C1 segment of cervical spinal cord (tissue), 14 donors: ENCODE measurements at regions not wholly inside any gene's neighbourhood (a gene's known extent, or its start where the extent isn't known, plus 50 kb on each side); places are given as distances from the start of the nearest gene placed in this dataset.
"Not testable (repeated sequence)": the region's sequence is repeated elsewhere in the genome, so short reads cannot be mapped to it uniquely, and the experiment has no call there.

Source experiments
- DNase-seq, 14 donors: peaks; one replicate each; lab custom pipeline; 2025; lab: John Stamatoyannopoulos, UW

DNA sequence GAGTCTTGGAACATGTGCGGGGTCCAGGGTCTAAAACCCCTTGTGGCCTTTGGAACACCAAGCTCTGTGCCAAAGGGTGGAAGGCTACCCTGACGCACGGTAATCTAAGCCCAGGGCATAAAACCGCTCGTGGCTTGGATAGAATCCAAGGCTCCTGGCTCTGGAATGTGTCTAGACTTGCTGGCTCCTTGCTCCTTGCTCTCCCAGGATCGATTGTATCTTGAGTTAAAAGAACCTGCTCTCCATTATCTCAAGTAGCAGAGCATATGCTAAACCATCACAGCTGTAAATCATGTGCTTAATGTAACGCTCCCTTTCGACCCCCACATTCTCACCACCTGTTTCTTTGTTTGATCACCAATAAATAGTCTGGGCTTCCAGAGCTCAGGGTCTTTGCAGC is 50.3 kb downstream of the TLCD4 start:
- DNase-seq, result not testable (repeated sequence)

DNA sequence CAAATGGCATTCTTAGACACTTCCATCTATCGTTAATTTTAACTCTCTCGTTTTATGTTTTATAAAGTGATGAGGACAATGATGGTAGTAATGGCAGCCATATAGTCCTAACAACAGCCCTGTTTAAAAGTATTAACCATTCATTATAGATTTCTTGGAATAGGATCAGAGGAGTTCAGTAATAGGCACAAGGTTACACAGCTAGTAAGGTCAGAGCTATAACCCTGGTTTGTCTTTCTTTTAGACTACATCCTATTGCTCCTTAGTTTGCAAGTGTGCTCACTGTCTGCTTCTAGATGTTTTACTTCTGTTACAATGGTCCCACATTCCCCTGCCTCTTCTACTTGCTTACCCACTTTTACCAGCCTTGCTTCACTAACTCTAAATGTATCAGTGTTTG is 50.9 kb downstream of the TLCD4 start:
- no peak for DNase-seq

DNA sequence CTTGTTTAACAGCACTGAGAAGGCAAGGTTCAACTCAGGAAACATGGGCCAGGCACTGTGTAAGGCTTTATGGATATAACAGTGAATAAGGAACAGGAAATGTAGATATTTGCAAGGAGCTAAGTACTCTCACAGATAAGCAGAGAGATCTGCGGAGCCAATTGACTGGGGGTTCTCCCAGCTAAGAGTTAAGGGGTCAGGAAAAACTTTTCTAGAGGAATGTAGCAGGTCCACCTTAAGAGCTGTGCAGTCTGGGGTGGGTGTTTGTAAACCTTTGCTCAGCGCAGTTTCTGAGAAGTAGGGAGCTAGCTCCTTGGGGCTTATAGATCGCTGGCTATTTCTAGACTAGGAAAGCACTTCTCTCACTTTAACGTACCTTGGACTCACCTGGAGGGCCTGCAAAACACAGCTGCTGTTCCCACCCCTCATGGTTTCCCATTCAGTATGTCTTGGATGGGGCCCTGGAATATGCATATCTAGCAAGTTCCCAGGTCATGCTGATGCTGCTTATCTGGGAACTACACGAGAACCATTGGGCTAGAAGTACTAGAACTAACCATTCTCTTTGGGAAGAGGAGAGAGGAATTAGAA is 51.7 kb downstream of the TLCD4 start:
- DNase-seq, result no peak

DNA sequence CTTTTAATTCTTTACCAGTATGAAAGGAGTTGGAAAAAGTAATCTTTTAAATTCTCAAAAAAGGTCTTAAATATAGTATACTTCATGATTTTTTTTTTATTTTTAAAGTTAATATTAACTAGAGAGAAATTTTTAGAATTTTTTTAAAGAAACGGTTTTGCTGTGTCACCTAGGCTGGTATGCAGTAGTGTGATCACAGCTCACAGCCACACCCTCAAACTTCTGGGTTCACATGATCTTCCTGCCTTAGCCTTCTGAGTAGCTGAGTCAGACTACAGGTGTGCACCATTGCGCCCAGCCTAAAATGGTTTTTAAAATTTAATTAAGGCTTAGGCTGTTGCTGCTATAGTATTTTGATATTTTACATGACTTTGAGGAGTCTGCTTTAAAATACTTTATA is 52.4 kb downstream of the TLCD4 start:
- DNase-seq, result no peak

GRCh38 chr1:95171270-95172245 is 54.4 kb downstream of the TLCD4 start:
- peak in 2 of 14 donors; percentile 9 to 91 for DNase-seq

DNA sequence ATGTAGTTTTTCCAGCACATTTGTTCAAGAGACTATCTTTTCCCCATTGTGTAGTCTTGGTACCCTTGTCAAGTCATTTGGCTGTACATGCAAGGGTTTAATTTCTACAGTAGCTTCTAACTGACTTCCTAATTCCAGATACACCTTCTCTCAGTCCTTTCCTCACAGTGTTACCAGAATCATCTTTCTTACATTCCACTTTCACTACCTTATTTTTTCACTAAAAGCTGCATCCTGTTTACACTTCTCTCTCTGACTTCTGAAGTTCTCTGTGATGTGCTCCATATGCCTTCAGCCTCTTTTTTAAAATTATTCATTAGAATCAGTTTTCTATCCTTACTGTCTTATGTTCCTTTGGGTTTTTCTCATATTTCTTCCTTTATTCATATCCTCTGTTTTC is 57.1 kb upstream of the RWDD3 start:
- DNase-seq, result no peak

GRCh38 chr1:95179205-95179986 is 54.6 kb upstream of the RWDD3 start:
- DNase-seq, result peak in 2 of 14 donors; percentile 8 to 78

GRCh38 chr1:95180371-95180770 is 53.6 kb upstream of the RWDD3 start:
- DNase-seq, result no peak

DNA sequence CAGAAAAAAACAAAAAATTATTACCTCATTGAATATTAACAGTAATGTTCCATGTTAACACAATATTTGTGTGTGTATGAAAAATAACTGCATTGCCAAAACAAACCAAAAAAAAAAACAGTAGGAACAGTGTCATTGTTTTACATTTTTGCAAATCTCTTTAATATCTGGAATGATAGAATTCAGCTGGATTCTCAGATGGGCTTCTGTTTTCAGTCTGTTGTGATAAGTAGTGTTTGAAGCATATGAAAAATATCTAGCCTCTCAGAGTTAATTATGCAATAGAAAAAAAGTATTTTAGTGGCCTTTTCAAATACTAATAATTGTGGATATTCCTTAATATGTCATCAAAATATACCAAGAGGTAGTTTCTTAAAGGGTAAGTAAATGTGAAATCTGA is 52.9 kb upstream of the RWDD3 start:
- no peak for DNase-seq

GRCh38 chr1:95183952-95184351 is 50.1 kb upstream of the RWDD3 start:
- no peak for DNase-seq
